Activated T-cell treated with anti-CD3 and anti-CD28 coated beads, Interleukin-2, amount 50 U/mL, for 24 hours (primary cell): ENCODE measurements at regions not wholly inside any gene's neighbourhood (a gene's known extent, or its start where the extent isn't known, plus 50 kb on each side); places are given as distances from the start of the nearest gene placed in this dataset.
"Not testable (repeated sequence)": the region's sequence is repeated elsewhere in the genome, so short reads cannot be mapped to it uniquely, and the experiment has no call there.

ENCODE experiments used
- DNase-seq: peaks from one replicate; pipeline ENCODE4 v3.0.0-alpha.2; 2020
- H3K27ac Mint-ChIP-seq: 2 replicates; pipeline ENCODE4 v1.8.0; 2020; ENCODE audit warnings: mild to moderate bottlenecking, mixed read lengths
- H3K27me3 Mint-ChIP-seq: 2 replicates; pipeline ENCODE4 v1.8.0; 2020; ENCODE audit warnings: mixed read lengths
- H3K36me3 Mint-ChIP-seq: 2 replicates; pipeline ENCODE4 v1.8.0; 2020; ENCODE audit warnings: low read depth, mixed read lengths
- H3K4me1 Mint-ChIP-seq: 2 replicates; pipeline ENCODE4 v1.8.0; 2020; ENCODE audit warnings: low read depth, mixed read lengths
- H3K4me3 Mint-ChIP-seq: 2 replicates; pipeline ENCODE4 v1.8.0; 2020; ENCODE audit warnings: mild to moderate bottlenecking, moderate library complexity, mixed read lengths
- H3K9me3 Mint-ChIP-seq: 2 replicates; pipeline ENCODE4 v1.8.0; 2020; ENCODE audit warnings: mixed read lengths

GRCh38 chr13:62122434-62122833 is 706.8 kb upstream of the PCDH20 start:
- H3K4me3 Mint-ChIP-seq: no peak overlapping the region
- H3K36me3 Mint-ChIP-seq: no peaks in the 10 kb centered on the region

GRCh38 chr13:62119739-62120700 is 704.4 kb upstream of the PCDH20 start:
- Mint-ChIP-seq H3K36me3 (no peaks in the 10 kb centered on the region), H3K4me1 (no peaks in the 10 kb centered on the region), H3K27ac (no peak overlapping the region), H3K27me3 (no peaks in the 10 kb centered on the region), H3K4me3 (no peak overlapping the region), H3K9me3 (no peaks in the 10 kb centered on the region)
- DNase-seq: no peak

More at GRCh38 chr13:62122434-62122833, 706.8 kb upstream of the PCDH20 start:
- no peak for DNase-seq
- H3K27ac Mint-ChIP-seq: no peak overlapping the region
- no peaks in the 10 kb centered on the region for H3K9me3 Mint-ChIP-seq
- no peaks in the 10 kb centered on the region for H3K27me3 Mint-ChIP-seq
- H3K4me1 Mint-ChIP-seq: no peaks in the 10 kb centered on the region

GRCh38 chr13:62115831-62116230 is 700.2 kb upstream of the PCDH20 start:
- Mint-ChIP-seq H3K9me3 (peaks cover 1% of the 10 kb centered on the region), H3K4me1 (no peaks in the 10 kb centered on the region), H3K27me3 (no peaks in the 10 kb centered on the region), H3K27ac (no peak overlapping the region), H3K36me3 (no peaks in the 10 kb centered on the region), H3K4me3 (no peak overlapping the region)
- no peak for DNase-seq

- Mint-ChIP-seq H3K4me3 (no peak overlapping the region), H3K27ac (no peak overlapping the region), H3K9me3 (peaks cover 14% of the 10 kb centered on the region), H3K4me1 (no peaks in the 10 kb centered on the region), H3K36me3 (no peaks in the 10 kb centered on the region), H3K27me3 (no peaks in the 10 kb centered on the region)
- DNase-seq: no peak
Observed at GRCh38 chr13:62113179-62113578, 697.5 kb upstream of the PCDH20 start.

GRCh38 chr13:62110079-62110478 is 694.4 kb upstream of the PCDH20 start:
- no peaks in the 10 kb centered on the region for H3K4me1 Mint-ChIP-seq
- no peaks in the 10 kb centered on the region for H3K36me3 Mint-ChIP-seq
- H3K9me3 Mint-ChIP-seq: peaks cover 16% of the 10 kb centered on the region
- H3K27me3 Mint-ChIP-seq: no peaks in the 10 kb centered on the region
- DNase-seq: no peak
- H3K4me3 Mint-ChIP-seq: no peak overlapping the region
- H3K27ac Mint-ChIP-seq: no peak overlapping the region

GRCh38 chr13:62104136-62104535 is 688.5 kb upstream of the PCDH20 start:
- not testable (repeated sequence) for H3K27ac Mint-ChIP-seq, H3K4me1 Mint-ChIP-seq, DNase-seq, H3K27me3 Mint-ChIP-seq, H3K36me3 Mint-ChIP-seq, H3K4me3 Mint-ChIP-seq
- peaks cover 21% of the 10 kb centered on the region for H3K9me3 Mint-ChIP-seq

GRCh38 chr13:62096652-62097051 is 681.0 kb upstream of the PCDH20 start:
- no peaks in the 10 kb centered on the region for H3K4me1 Mint-ChIP-seq
- DNase-seq: no peak
- no peaks in the 10 kb centered on the region for H3K36me3 Mint-ChIP-seq
- H3K27me3 Mint-ChIP-seq: no peaks in the 10 kb centered on the region
- H3K9me3 Mint-ChIP-seq: peaks cover 17% of the 10 kb centered on the region
- H3K27ac Mint-ChIP-seq: no peak overlapping the region
- no peak overlapping the region for H3K4me3 Mint-ChIP-seq

GRCh38 chr13:62094932-62095331 is 679.3 kb upstream of the PCDH20 start:
- Mint-ChIP-seq H3K4me1 (no peaks in the 10 kb centered on the region), H3K36me3 (no peaks in the 10 kb centered on the region), H3K9me3 (peaks cover 11% of the 10 kb centered on the region), H3K27ac (no peak overlapping the region), H3K27me3 (no peaks in the 10 kb centered on the region), H3K4me3 (no peak overlapping the region)
- no peak for DNase-seq

- Mint-ChIP-seq H3K27ac (no peak overlapping the region), H3K27me3 (no peaks in the 10 kb centered on the region), H3K4me3 (no peak overlapping the region), H3K9me3 (peaks cover 10% of the 10 kb centered on the region), H3K36me3 (no peaks in the 10 kb centered on the region), H3K4me1 (no peaks in the 10 kb centered on the region)
- DNase-seq: no peak
Observed at GRCh38 chr13:62093984-62094780, 678.5 kb upstream of the PCDH20 start.

GRCh38 chr13:62092949-62093348 is 677.3 kb upstream of the PCDH20 start:
- Mint-ChIP-seq H3K27ac (no peak overlapping the region), H3K9me3 (peaks cover 9% of the 10 kb centered on the region), H3K27me3 (no peaks in the 10 kb centered on the region), H3K4me1 (no peaks in the 10 kb centered on the region), H3K4me3 (no peak overlapping the region), H3K36me3 (no peaks in the 10 kb centered on the region)
- DNase-seq: no peak

- Mint-ChIP-seq H3K4me3 (no peak overlapping the region), H3K36me3 (no peaks in the 10 kb centered on the region), H3K27ac (no peak overlapping the region), H3K27me3 (no peaks in the 10 kb centered on the region), H3K4me1 (no peaks in the 10 kb centered on the region), H3K9me3 (peaks cover 9% of the 10 kb centered on the region)
- DNase-seq: no peak
Observed at GRCh38 chr13:62092536-62092935, 676.9 kb upstream of the PCDH20 start.

GRCh38 chr13:62088165-62088564 is 672.5 kb upstream of the PCDH20 start:
- peaks cover 7% of the 10 kb centered on the region for H3K9me3 Mint-ChIP-seq
- no peaks in the 10 kb centered on the region for H3K4me1 Mint-ChIP-seq
- no peak overlapping the region for H3K27ac Mint-ChIP-seq
- H3K27me3 Mint-ChIP-seq: no peaks in the 10 kb centered on the region
- H3K4me3 Mint-ChIP-seq: no peak overlapping the region
- no peak for DNase-seq
- no peaks in the 10 kb centered on the region for H3K36me3 Mint-ChIP-seq

GRCh38 chr13:62087124-62087523 is 671.5 kb upstream of the PCDH20 start:
- H3K27me3 Mint-ChIP-seq: no peaks in the 10 kb centered on the region
- no peak overlapping the region for H3K27ac Mint-ChIP-seq

GRCh38 chr13:62085337-62086229 is 669.9 kb upstream of the PCDH20 start:
- Mint-ChIP-seq H3K27ac (no peak overlapping the region), H3K9me3 (no peaks in the 10 kb centered on the region), H3K4me3 (no peak overlapping the region), H3K27me3 (no peaks in the 10 kb centered on the region), H3K4me1 (no peaks in the 10 kb centered on the region), H3K36me3 (no peaks in the 10 kb centered on the region)
- no peak for DNase-seq

More at GRCh38 chr13:62087124-62087523, 671.5 kb upstream of the PCDH20 start:
- Mint-ChIP-seq H3K9me3 (peaks cover 2% of the 10 kb centered on the region), H3K36me3 (no peaks in the 10 kb centered on the region), H3K4me3 (no peak overlapping the region), H3K4me1 (no peaks in the 10 kb centered on the region)
- no peak for DNase-seq
